ENCODE measurements at regions not wholly inside any gene's neighbourhood (a gene's known extent, or its start where the extent isn't known, plus 50 kb on each side); places are given as distances from the start of the nearest gene placed in this dataset.
A peak's percentile ranks its signal among the peaks of the same experiment; 100 is the strongest.

DNA sequence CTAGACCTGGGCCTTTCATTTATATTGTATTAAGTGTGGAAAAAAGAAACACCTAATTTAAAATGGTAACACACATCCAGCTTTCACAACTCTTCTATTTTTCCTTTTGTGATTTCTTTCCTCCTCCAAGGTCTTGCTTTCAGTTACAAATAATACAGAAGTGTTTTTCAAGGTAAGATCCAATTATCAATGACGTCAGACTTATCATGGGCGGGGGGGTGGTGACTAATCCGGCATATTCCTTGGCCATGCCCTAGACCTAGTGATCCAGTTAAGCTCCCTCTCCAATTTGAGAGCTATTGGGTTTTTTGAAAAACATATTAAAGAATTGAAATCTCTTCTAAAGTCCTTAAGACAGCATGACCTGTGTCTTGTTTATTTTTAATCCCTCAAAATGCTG is 669.9 kb upstream of the NR5A2 start:
- no peak for DNase-seq

GRCh38 chr1:199362996-199363395 is 664.5 kb upstream of the NR5A2 start:
- DNase-seq, result no peak

GRCh38 chr1:199373139-199373538 is 654.4 kb upstream of the NR5A2 start:
- DNase-seq, result no peak

DNA sequence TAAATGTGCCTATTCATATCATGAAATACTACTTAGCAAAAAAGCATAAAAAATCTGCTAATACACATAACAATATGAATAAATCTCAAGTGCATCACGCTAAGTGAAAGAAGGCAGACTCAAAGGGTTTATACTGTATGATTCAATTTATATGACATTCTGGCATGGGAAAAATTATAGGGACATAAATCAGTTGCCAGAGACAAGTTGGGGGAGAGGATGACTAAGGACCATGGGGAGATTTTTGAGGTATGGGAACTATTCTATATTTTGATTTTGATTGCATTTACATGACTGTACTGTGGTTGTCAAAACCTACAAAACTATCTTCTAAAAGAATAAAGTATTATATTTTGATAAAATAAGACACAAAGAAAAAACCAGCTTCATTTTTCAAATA is 650.3 kb upstream of the NR5A2 start:
- DNase-seq, result no peak

DNA sequence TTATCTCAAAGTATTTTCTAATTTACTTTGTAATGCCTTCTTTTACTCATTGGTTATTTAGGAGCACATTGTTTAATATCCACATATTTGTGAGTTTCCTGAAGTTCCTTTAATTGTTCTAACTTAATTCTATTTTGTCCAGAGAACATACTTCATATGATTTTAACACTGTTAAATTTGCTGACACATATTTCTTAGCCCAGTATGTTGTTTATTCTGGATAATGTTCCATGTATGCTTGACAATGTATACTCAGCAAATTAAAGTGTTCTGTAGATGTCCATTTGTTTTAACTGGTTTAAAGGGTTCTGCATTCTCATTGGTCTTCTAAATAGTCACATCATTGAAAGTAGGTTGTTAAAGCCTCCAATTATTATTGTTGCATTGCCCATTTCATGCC is 643.7 kb upstream of the NR5A2 start:
- DNase-seq, result no peak

DNA sequence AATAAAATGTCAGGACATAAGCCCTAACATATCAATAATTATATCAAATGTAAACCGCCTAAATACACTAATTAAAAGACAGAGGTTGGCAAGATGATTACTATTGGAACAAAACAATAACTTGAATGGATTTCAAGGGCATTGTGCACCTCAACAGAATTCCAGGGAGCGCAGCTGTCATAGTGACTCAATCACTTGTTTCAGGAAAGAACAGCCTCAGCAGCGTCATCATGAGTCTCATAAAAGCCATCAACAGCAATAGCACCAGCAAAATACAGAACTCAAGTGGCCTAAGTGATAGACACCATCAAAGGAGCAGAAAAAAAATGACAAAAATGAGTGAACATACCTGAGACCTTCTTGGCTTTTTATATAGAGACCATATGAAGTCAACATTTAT is 632.7 kb upstream of the NR5A2 start:
- DNase-seq, result no peak

DNA sequence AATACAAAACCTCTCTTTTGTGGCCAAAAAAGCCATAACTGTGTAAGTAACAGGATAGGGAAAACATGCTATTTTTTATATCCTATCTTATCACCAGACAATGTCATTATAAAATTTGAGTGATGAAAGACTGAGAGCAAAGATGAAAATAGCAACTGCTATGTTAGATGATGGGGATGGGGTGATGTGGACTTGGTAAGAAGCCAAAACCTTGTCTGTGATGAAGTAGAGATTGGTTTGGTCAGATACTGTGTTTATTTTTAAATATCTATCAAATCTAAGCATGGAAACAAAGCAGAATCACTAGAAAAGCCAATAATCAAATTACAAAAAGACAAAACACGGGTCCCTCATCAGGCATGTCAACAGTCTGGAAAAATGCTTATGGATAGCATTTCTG is 631.1 kb upstream of the NR5A2 start:
- DNase-seq, result no peak

- no peak for DNase-seq
Observed at GRCh38 chr1:199399996-199400724, 627.4 kb upstream of the NR5A2 start.

- DNase-seq, result no peak
Observed at GRCh38 chr1:199403531-199404116, 623.9 kb upstream of the NR5A2 start.

DNA sequence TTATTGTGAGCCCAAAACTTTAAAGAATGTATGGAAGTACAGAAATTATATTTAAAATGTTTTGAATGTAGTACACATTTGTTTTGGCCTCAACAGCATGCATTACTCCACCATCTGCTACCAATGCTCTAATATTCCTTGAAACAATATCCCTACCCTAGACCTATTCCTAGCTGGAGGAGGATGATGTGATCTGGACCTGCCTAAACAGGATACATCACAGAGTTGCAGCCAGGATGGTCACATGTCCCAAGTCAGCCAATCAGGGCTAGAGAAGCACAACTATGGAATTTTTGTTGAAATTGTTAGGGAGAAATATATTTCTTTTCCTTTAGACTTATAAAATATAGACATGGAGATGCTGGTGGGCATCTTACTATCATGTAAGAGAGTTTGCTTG is 623.3 kb upstream of the NR5A2 start:
- no peak for DNase-seq

DNA sequence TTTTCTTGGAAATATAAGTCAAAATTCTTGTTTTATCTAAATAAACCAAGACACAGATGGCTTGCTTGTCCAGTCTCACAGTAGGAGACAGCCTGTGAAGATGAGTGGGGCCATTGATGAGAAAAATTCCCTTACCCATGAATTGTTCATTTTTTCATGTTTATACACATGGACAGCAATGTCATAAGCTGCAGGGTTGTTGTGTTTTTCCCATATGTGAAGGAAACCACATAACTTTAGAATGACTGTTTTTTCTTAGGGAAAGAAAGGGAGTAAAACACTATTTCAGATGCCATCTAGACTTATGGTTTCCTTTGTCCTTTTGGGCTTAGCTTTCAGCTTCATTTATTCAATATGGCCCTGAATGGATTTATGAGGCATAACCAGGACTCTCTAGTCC is 622.5 kb upstream of the NR5A2 start:
- no peak for DNase-seq

DNA sequence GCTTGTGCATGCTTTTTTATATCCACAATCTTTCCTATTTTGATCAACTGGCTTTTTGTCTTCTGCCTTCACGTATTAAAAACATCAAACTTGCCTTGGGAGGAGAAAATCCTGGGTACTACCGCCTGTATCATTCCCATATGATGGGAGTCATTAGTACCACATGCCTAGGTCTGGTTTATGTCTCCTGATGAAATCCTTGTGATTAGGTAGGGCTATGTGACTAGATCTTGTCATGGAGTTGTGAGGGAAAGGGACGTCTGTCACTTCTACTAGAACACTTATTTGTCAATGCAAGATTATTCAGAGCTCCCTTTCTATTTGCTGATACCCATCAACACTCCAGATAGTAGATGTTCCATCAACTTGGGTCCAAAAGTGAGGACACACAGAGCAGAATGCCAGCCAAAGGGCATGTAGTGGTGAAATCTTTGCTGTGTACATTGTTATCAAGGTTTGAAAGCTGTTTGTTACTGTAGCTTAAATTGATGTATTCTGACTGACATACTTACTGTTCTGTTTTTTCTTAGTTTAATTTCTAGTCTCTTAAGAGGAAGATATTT is 621.8 kb upstream of the NR5A2 start:
- no peak for DNase-seq

GRCh38 chr1:199410462-199410861 is 617.0 kb upstream of the NR5A2 start:
- DNase-seq, result no peak

GRCh38 chr1:199411506-199411905 is 616.0 kb upstream of the NR5A2 start:
- no peak for DNase-seq

DNA sequence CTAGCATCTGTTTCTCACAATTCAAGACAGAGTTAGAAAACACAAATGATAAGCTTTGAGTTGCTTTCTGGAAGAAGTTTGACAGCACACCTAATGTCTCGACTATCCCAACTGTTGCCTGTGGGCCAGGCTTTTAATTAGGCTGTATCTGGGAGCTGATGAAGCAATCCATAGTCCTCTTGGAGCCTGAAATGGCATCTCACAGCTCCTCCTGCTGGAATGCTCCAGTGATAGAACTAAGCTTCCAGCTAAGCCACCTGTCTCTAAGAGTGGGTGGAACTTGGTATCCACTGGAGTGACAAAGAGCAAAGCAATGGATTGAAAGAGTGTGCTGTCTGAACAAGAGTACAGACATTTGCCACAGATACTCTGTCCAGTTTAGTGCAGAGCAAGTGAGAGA is 605.3 kb upstream of the NR5A2 start:
- no peak for DNase-seq

- no peak for DNase-seq
Observed at GRCh38 chr1:199447906-199448305, 579.6 kb upstream of the NR5A2 start.

- no peak for DNase-seq
Observed at GRCh38 chr1:199448646-199449045, 578.9 kb upstream of the NR5A2 start.

DNA sequence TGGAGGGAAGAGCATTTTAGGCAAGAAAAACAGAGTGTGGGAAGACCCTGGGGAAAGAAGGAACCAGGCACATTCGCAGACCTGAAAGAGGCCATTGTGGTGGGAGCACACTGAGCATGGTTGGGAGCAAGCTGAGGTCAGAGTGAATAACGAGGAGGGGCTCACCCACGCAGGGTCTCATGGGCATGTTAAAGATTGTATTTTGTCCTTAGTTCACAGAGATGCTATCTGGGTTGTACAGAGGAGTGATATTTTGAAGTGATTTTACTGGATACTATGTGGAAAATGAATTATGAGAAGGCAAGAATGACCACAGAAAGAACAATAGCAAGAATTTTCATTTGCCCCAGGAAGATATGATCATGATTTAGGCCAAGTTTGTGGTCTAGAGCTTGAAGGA is 578.3 kb upstream of the NR5A2 start:
- no peak for DNase-seq

GRCh38 chr1:199449681-199450080 is 577.8 kb upstream of the NR5A2 start:
- DNase-seq, result no peak

- no peak for DNase-seq
Observed at GRCh38 chr1:199452627-199453026, 574.9 kb upstream of the NR5A2 start.

DNA sequence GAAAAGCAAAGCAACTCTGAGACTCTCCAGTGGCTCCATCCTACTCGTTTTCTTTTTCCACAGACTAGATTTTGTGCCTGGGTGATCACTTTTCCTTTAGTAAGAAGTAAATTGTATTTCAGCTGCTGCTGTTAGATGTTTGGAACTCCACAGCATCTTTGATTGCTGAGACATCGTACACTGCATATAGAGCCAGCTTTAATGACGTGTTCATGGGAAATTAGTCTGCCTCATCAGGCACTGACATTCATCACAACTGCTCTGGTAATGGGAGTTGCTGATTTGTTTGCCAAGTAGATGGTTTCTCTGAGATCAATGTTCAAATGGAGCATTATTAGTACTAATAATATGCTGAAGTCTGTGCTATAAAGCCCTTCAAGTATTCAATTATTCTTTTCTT is 573.8 kb upstream of the NR5A2 start:
- no peak for DNase-seq

DNA sequence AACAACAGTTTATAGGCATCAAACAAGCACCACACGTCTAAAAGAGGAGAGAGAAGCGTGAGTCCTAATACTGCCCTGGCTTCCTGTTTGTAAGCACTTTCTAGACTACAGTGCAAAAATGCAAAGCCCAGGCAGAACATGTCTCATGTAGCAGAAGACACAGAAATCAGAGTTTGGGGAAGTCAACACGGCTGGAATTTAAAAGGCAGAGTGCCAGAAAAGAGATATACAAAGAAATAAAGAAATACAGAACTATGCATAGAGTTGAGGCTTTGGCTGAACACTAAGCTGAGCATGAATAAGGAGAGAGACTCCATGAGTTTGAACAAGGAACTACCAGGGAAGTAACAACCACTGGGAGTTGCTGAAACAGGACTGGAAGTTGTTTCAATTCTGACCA is 566.6 kb upstream of the NR5A2 start:
- no peak for DNase-seq

GRCh38 chr1:199463521-199464127 is 563.9 kb upstream of the NR5A2 start:
- DNase-seq, result peak; percentile 23

DNA sequence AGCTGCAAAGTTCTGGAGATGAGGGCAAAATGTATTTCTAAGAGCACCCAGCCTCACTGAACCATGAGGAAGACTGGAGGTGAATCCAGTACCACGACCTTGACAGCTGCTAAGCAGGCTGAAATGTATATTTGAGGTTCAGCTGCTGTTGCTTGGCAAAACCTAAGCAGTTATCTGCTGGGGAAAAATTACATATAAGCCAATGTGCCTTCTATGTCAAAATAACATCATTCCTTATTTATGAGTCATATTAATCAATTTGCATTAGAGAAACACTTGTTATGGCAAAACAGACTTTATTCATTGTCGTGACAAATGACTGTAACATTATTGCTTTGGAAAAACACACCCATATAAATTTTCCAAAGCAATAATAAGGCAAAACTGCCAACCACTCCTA is 560.5 kb upstream of the NR5A2 start:
- DNase-seq, result no peak

Measured in NCI-H1048 (cell line).